Stimulated activated CD4-positive, alpha-beta T cell treated with anti-CD3 and anti-CD28 coated beads, Interleukin-12 subunit alpha, Interleukin-12 subunit beta, amount 100 ng/mL, for 4 hours (primary cell): ENCODE measurements at regions not wholly inside any gene's neighbourhood (a gene's known extent, or its start where the extent isn't known, plus 50 kb on each side); places are given as distances from the start of the nearest gene placed in this dataset.
"Not testable (repeated sequence)": the region's sequence is repeated elsewhere in the genome, so short reads cannot be mapped to it uniquely, and the experiment has no call there.

ENCODE experiments used
- DNase-seq: peaks from one replicate; pipeline ENCODE4 v3.0.0-alpha.2; 2020

DNA sequence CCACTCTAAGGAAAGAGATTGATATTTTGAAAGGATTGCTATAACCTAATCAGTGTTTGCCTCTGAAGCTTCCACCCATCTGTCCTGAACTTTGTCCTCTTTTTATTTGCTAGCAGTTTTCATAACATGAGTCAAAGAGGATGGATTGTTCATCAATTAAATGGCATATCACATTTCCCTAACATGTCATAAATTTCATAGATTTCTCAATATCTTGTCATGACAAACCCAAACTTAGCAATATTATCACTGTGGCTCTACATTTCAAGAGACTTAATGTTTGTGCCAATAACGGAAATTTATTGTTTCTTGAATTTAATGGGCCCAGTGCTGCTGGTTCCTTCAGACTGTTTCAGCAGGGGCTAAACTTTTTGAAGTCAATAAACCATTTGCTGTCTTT, 330.3 kb downstream of the CAAP1 start:
- DNase-seq, result no peak

- no peak for DNase-seq
Measured at GRCh38 chr9:26561928-26562327, 330.7 kb downstream of the CAAP1 start.

DNA sequence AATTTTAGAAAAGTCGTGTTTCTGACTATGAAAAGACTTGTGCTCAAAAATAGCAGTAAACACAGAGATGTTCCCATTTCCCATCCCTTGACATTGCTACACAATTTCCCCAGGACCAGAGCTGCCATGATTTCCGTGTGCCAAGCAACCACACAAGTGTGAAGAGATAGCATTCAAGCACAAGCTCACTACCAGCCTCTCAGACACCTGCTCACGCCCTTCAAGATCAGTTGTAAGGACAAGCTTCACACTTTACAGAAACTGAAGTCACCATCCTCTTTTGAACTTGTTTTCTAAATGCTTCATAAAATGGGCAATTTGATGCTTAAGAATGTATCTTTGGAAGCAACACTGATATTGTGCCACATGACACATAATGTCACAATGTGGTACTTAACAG, 333.1 kb downstream of the CAAP1 start:
- DNase-seq, result no peak

DNA sequence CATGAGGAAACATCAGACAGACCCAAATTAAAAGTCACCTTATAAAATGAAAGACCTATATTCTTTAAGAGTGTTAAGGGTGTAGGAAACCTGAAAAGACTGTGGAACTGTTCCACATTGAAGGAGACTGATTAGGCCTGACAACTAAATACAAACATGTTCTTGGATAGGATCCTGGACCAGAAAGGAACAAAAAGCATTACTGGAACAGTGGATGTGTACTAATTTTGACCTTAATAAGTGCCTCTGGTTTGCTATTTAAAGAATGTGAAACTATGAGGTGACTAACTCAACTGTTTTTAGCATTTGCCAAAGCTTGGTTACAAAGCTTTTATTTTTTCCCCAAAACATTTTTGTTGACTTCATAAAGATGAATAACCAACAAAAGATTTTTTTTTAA, 340.6 kb downstream of the CAAP1 start:
- no peak for DNase-seq

GRCh38 chr9:26551451-26551850, 341.2 kb downstream of the CAAP1 start:
- DNase-seq, result no peak

DNA sequence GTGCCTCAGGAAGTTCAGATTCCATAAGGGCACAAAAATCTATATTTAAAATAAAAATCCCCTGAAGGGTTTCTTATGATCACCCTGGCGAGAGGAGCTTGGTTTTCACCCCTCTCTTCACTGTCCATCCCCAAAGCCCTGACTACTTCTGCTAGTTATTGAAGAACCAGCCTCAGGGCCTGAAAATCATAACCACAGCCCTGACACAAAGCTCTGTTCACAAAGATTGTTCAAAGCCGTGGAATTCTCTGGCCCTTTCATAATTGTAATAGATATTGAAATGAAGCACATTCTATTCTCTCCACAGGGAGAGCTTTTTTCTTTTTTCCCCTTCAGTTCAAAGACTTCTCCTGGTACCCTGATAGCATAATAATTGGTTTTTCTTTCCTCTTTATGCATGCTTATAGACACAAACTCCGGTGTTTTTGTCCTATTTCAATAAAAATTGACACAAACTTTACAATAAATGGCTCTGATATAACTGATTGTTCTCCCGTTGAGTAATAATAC, 343.8 kb downstream of the CAAP1 start:
- no peak for DNase-seq

- DNase-seq, result no peak
Measured at GRCh38 chr9:26539867-26540493, 352.6 kb downstream of the CAAP1 start.

DNA sequence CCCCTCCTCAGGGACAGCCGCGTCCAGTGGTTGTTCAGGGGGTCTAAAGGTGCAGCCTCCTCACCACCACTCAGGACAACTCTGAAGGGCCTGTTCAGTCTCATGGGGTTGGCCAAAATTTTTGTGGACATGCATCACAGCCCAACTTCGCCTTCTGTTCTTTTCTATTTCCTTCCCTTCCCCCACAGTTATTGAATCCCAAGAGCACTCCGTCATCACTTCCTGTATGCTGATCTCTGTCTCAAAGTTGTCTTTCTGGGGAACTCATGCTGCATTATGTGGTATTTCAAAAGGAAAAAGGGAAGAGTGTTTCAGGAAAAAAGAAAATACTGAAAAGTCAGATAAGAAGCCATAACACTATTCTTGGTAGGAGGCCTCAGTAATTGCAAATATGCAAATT, 355.4 kb downstream of the CAAP1 start:
- no peak for DNase-seq

DNA sequence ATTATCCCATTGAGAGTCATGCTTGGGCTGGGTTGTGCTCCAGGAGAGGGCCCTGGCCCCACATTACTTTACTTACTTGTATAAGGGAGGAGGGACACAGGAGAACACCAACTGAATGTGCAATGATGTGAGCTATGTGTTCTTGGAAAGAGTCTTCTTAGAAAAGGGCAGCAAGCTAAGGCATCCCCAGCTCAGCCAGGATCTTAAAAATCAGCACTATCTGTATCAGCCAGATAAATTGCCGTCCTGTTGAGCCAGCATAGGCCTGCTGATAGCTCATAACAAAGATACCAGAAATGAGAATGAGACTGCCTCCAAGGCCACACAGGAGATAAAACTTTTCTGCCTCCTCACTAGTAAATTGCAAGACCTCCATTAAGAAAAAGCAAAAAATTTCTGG, 357.5 kb downstream of the CAAP1 start:
- DNase-seq, result no peak

DNA sequence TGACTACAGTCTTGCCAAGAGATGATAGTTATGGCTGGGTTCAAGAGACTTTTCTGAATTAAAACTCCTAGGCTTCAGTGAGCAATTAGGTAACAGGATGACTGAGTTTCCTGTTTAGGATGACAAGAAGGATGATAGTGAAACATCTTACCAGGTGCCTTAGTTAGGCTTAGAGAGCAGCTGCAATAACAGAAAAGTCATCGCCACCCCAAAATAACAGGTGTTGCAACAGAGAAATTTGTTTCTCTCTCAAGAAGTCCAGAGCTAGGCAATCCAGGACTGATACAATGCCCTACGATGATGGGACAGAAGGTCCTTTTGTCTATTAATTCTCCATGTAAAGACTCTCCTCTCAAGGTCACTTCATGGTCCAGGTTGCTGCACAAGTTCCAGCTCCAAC, 361.8 kb downstream of the CAAP1 start:
- DNase-seq, result no peak

- DNase-seq, result no peak
Measured at GRCh38 chr9:26527931-26528330, 364.7 kb downstream of the CAAP1 start.

DNA sequence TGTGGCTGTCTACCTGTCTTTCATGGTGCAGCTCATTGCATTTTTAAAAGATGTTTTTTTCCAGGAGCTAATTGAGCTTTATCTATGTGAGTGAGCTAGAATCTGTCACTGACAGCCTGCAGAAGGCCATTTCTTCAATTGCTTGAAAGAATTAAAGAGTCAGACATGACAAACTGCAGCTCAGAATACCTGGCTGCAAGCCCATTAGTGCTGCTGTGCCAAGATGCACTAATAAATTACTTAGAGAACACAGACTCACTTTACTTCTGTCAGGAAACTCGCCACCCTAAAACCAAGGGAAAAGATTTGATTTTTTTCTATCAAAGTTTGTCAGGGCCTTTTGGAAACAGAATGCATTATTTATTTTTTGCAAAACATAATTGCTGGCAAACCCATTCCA, 368.3 kb downstream of the CAAP1 start:
- DNase-seq, result no peak

DNA sequence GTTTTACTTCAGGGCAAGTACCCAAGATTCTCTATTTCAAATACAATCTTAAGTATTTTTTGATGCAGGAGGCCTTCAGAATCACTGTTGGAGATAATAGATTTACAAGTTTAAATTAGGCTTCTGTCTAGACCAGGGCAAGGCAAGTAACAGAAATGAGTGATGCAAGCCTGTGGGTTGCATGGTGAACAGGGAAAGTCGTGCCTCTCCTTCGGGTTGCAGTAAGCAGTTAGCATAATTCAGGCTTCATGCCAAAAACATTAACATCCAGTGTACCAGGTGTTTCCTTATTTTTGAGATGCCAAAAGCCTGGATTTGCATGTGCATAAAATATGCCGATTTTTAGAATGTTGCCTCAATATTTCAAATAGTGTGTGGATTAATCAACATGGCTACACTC, 369.0 kb downstream of the CAAP1 start:
- DNase-seq, result no peak

DNA sequence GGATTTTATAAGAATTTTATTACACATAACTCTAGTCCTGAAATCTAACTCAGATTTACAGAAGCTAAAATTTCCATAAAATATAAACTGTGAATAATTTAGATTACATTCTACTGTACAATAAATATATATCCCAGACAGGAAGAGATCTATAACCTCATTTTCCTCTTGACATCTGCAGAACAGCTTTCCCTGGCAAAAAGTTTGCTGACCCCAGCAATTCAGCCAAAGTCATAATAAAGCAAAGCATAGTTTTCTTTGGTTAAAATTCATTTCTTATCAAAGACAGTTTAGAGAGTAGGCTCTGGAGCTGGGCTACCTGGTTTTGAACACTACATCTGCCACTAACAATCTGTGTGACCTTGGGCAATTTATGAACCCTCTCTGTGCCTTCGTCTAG, 372.5 kb downstream of the CAAP1 start:
- DNase-seq, result no peak

DNA sequence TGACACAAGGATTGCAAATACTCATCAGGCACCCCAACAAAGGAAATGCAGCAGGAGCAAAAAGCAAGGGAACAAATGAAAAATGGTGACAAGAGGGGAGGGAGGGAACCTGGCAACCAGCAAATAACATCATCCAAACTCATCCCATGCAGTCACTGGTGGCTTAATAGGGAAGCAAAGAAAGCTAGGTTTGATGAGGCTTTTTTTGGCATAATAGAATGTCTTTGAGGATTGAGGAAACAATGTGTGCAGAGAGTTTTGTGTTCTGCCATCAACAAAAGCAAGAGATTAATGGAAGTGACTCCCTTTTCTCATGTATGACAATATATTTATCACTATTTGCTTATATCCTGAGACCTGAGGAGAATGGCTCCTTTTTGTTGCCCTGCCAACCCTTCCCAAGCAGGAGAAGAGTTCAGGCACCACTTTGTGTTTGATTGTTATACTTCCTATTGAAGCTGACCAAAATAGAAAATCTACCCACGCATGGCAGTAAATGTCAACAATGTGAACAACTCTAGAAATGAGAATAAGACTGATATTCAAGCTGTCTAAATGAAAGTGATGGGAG, 375.7 kb downstream of the CAAP1 start:
- DNase-seq, result no peak

- DNase-seq, result no peak
Measured at GRCh38 chr9:26513730-26514129, 378.9 kb downstream of the CAAP1 start.

DNA sequence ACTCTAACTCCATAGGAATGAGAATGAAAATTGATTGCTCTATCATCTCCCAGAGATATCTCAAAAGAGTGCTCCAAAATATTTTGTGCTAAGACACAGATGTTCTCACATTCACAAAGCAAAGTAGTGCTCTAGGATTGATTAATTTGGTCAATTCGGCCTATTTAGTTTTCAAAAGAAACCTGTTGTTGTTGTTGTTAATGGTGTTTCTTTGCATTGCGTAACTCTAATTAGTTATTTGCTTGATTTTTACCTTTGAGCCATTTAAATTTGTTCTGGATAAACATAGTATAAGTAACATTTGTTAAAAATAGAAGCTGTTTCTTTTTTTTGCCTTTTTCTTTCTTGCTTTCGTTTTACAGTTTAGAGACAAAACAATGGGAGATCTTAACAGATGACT, 382.5 kb downstream of the CAAP1 start:
- no peak for DNase-seq

DNA sequence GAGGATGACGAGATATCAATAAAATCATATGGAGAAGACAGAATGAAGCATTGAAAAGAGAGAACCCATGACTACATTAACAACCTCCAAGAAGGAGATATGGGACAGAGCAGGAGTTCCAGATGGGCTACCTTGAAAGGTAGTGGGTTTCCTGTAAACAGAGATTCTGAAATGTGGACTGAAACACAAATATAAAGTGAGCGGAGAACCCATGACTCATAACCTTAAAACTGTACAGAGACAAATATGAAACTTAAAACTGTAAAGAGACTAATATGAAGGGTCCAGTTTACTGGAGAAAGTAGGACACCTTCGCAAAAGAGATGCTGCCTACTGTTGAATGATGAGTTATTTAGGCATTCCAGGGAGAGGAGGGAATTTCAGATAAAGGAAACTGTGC, 383.7 kb downstream of the CAAP1 start:
- no peak for DNase-seq

- no peak for DNase-seq
Measured at GRCh38 chr9:26504057-26504456, 388.5 kb downstream of the CAAP1 start.

DNA sequence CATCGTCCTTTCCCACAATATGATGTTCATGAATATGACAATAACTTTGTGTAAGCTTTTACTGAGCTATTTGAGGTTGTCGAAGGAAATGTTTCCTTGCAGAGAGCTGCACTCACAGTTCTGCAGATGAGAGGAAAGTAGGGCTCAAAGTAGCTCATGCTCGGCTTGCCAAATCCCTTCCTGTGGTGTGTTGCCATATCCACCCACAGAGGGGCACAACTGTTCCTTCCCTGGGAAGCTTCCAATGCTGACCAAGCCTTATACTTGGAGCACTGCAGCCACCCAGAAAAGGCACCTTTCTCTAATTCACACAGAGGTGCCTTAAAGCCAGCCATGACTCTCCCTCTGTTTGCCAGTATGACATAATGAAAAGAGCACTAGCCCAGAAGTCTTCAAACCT, 390.3 kb downstream of the CAAP1 start:
- no peak for DNase-seq

GRCh38 chr9:26500471-26500870, 392.1 kb downstream of the CAAP1 start:
- no peak for DNase-seq

- not testable (repeated sequence) for DNase-seq
Measured at GRCh38 chr9:26492608-26493521, 399.7 kb downstream of the CAAP1 start.

- not testable (repeated sequence) for DNase-seq
Measured at GRCh38 chr9:26491922-26492607, 400.5 kb downstream of the CAAP1 start.
